Prostate gland (tissue), 2 donors: ENCODE measurements at regions not wholly inside any gene's neighbourhood (a gene's known extent, or its start where the extent isn't known, plus 50 kb on each side); places are given as distances from the start of the nearest gene placed in this dataset.

Experiments
- DNase-seq: peaks from one replicate; pipeline ENCODE4 v3.0.0-alpha.2; 2019; ENCODE audit warnings: low spot score
- H3K27ac ChIP-seq, 2 donors: fragments of 200-600 bp; sonication (generic); 2 replicates each; pipeline ENCODE4 v1.5.1; 2017 to 2019
- H3K27me3 ChIP-seq: fragments of 200-600 bp; sonication (generic); replicated peaks from 2 replicates; pipeline ENCODE4 v1.5.1; 2019; ENCODE audit not compliant: insufficient read depth
- H3K36me3 ChIP-seq, 2 donors: fragments of 200-600 bp; sonication (generic); 1 replicate in 1 of 2; 2 replicates in 1 of 2; pipeline versions ENCODE4 v1.5.1 to v1.8.1; 2017 to 2019
- H3K4me1 ChIP-seq: fragments of 200-600 bp; sonication (generic); replicated peaks from 2 replicates; pipeline ENCODE4 v1.5.1; 2019
- H3K4me3 ChIP-seq, 2 donors: fragments of 200-600 bp; sonication (generic); 2 replicates each; pipeline ENCODE4 v1.5.1; 2017 to 2019
- H3K9me3 ChIP-seq: fragments of 200-600 bp; sonication (generic); 2 replicates; pipeline ENCODE4 v1.5.1; 2017
- POLR2A ChIP-seq: fragments of 450-650 bp; IDR thresholded peaks from one replicate; pipeline ENCODE4 v1.6.1; 2016; ENCODE audit warnings: antibody characterized with exemption, mild to moderate bottlenecking
- POLR2AphosphoS5 ChIP-seq: sonication (generic); formaldehyde crosslinking; IDR thresholded peaks from one replicate; pipeline ENCODE4 v1.6.1; 2017; ENCODE audit warnings: antibody characterized with exemption
- WGBS: methylation state at CpG from one replicate; pipeline ENCODE4 v1.1.5; 2018; 5-methylcytosine and 5-hydroxymethylcytosine counted together
- intact Hi-C: fragments of 100-400 bp; cut with DNase I; formaldehyde crosslinking; loops from one replicate; pipeline ENCODE4 v1.14.2; 2022
- TF ChIP-seq, protein P1 (sequence below), 4 experiments: fragments of 200-600 bp in 2 of 4; fragments of 450-650 bp in 2 of 4; sonication (generic) in 2 of 4; IDR thresholded peaks; 1 replicate in 3 of 4; 2 replicates in 1 of 4; pipeline ENCODE4 v1.5.1; 2016 to 2019; ENCODE audit warnings: antibody characterized with exemption in 4 of 4, mild to moderate bottlenecking in 2 of 4, moderate library complexity in 2 of 4

- no peak overlapping the region for H3K4me3 ChIP-seq
- intact Hi-C loops, result no loop called here
- no peak for DNase-seq
- no peaks in the 10 kb centered on the region for H3K27me3 ChIP-seq
- TF ChIP-seq POLR2AphosphoS5 (no peak), POLR2A (no peak)
- TF ChIP-seq, protein P1, sequence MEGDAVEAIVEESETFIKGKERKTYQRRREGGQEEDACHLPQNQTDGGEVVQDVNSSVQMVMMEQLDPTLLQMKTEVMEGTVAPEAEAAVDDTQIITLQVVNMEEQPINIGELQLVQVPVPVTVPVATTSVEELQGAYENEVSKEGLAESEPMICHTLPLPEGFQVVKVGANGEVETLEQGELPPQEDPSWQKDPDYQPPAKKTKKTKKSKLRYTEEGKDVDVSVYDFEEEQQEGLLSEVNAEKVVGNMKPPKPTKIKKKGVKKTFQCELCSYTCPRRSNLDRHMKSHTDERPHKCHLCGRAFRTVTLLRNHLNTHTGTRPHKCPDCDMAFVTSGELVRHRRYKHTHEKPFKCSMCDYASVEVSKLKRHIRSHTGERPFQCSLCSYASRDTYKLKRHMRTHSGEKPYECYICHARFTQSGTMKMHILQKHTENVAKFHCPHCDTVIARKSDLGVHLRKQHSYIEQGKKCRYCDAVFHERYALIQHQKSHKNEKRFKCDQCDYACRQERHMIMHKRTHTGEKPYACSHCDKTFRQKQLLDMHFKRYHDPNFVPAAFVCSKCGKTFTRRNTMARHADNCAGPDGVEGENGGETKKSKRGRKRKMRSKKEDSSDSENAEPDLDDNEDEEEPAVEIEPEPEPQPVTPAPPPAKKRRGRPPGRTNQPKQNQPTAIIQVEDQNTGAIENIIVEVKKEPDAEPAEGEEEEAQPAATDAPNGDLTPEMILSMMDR (IDR thresholded peaks at IDR 0.05), result no peak
- WGBS, result 62% methylated on average over 9 of the region's 9 CpGs
- no peaks in the 10 kb centered on the region for H3K9me3 ChIP-seq
- H3K27ac ChIP-seq, result no peak overlapping the region
- no peaks in the 10 kb centered on the region for H3K4me1 ChIP-seq
- no peaks in the 10 kb centered on the region for H3K36me3 ChIP-seq
These were observed 887.4 kb upstream of the EPHA6 start for GRCh38 chr3:95926904-95927501.

- DNase-seq, result no peak
- no peaks in the 10 kb centered on the region for H3K27me3 ChIP-seq
- TF ChIP-seq POLR2A, result no peak
- TF ChIP-seq POLR2AphosphoS5, result no peak
- TF ChIP-seq, protein P1 (IDR thresholded peaks at IDR 0.05), result no peak
- H3K27ac ChIP-seq, result no peak overlapping the region
- no peaks in the 10 kb centered on the region for H3K4me1 ChIP-seq
- H3K36me3 ChIP-seq, result no peaks in the 10 kb centered on the region
- intact Hi-C loops, result no loop called here
- WGBS, result 88% methylated on average over 1 of the region's 1 CpG
- no peaks in the 10 kb centered on the region for H3K9me3 ChIP-seq
- no peak overlapping the region for H3K4me3 ChIP-seq
These were observed 880.2 kb upstream of the EPHA6 start for GRCh38 chr3:95934181-95934580.

DNA sequence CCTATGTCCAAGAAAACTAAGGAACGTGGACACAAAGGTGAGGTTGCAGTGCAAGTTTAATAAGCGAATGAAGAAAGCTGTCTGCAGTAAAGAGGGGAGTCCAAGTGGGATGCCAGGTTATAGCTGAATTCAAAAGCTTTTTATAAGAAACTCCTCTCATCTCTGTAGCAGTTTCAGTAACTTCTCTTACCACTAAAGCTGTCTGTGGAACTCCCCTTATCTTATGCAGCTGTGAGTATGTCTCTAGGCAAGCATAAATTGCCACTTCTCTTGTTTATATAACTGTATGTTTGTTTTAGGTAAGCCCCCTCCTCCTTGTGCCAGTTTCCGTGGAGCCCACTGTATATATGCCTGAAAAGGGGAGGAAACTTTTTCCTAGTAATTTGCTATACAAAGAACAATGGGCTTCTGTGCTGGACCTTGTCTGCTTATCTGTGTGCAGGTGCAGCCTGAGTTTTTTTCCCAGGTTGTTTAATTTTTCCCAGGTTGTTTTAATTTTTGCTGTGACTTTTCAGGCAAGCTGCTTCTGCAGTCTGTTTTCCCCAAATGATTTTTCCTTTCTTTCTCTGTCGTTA lies 875.1 kb upstream of the EPHA6 start:
- Histone ChIP-seq H3K27ac (no peak overlapping the region), H3K4me3 (no peak overlapping the region), H3K27me3 (no peaks in the 10 kb centered on the region), H3K4me1 (no peaks in the 10 kb centered on the region), H3K9me3 (no peaks in the 10 kb centered on the region), H3K36me3 (no peaks in the 10 kb centered on the region)
- WGBS, result 47% methylated on average over 4 of the region's 4 CpGs
- TF ChIP-seq POLR2A (no peak), POLR2AphosphoS5 (no peak)
- TF ChIP-seq, protein P1 (IDR thresholded peaks at IDR 0.05), result no peak
- intact Hi-C loops, result no loop called here
- no peak for DNase-seq

- no peaks in the 10 kb centered on the region for H3K9me3 ChIP-seq
- H3K36me3 ChIP-seq, result no peaks in the 10 kb centered on the region
- H3K4me3 ChIP-seq, result no peak overlapping the region
- no peak for DNase-seq
- no peaks in the 10 kb centered on the region for H3K4me1 ChIP-seq
- TF ChIP-seq, protein P1 (IDR thresholded peaks at IDR 0.05), result no peak
- TF ChIP-seq POLR2A (no peak), POLR2AphosphoS5 (no peak)
- intact Hi-C loops, result no loop called here
- WGBS, result 82% methylated on average over 2 of the region's 2 CpGs
- H3K27me3 ChIP-seq, result no peaks in the 10 kb centered on the region
- H3K27ac ChIP-seq, result no peak overlapping the region
These were observed 848.6 kb upstream of the EPHA6 start for GRCh38 chr3:95965704-95966336.

DNA sequence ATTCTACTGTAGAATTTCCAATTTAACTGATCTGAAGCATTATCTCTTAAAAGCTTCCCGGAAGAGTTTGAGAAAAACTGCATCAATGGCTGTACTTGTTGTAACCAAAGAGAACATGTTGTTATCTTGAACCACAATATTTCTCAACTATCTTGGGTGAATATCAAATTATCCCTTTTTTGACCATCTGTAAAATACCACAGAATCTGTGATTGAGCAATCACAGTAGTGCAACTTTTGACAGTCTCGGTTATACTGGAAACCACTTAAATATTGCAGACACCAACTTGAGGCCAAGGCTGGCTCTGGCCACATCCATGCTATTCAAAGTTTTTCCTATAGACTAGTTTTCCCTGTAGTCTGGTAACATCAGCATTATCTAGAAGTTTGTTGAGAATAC lies 842.8 kb upstream of the EPHA6 start:
- Histone ChIP-seq H3K36me3 (no peaks in the 10 kb centered on the region), H3K27ac (no peak overlapping the region), H3K4me1 (no peaks in the 10 kb centered on the region), H3K4me3 (no peak overlapping the region), H3K27me3 (no peaks in the 10 kb centered on the region), H3K9me3 (no peaks in the 10 kb centered on the region)
- DNase-seq, result no peak
- 77% methylated on average over 2 of the region's 2 CpGs for WGBS
- intact Hi-C loops, result no loop called here
- no peak for TF ChIP-seq POLR2AphosphoS5
- TF ChIP-seq, protein P1 (IDR thresholded peaks at IDR 0.05), result no peak
- no peak for TF ChIP-seq POLR2A
